ENCODE measurements at regions not wholly inside any gene's neighbourhood (a gene's known extent, or its start where the extent isn't known, plus 50 kb on each side); places are given as distances from the start of the nearest gene placed in this dataset.

DNA sequence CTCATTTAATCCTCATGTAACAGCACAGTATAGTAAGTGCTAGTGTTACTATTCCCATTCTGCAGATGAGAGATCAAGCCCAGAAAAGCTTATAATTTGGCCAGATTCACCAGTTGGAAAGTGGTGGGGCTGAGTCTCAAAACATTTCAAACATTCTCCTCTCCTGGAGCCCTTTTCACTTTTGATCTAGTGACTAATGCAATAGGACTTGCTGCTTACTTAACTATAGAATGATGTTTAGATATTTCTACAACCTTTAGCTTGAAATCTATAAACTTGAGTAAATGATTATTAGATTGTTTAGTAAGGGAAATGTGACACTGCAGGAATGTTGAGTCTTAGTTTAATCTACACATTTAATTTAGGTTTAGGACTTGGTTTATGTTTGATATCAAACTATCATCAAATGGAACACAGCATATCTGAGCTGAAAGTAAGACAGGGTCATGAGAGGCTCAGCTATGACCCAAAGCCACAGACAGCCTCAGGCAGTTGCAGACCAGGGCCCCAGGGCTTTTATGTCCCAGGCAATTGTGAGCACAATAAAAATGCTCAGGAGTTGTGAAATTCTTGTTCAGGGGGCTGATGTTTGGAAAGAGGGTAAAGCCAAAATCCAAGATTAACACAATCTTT is 199.5 kb upstream of the HS3ST1 start:
- TF ChIP-seq EP300 (IDR thresholded peaks at IDR 0.05; ENCODE audit: low read depth) (no peak), POLR2A (IDR thresholded peaks at IDR 0.05) (no peak), POLR2AphosphoS5 (IDR thresholded peaks at IDR 0.05) (no peak)
- TF ChIP-seq, protein P1, sequence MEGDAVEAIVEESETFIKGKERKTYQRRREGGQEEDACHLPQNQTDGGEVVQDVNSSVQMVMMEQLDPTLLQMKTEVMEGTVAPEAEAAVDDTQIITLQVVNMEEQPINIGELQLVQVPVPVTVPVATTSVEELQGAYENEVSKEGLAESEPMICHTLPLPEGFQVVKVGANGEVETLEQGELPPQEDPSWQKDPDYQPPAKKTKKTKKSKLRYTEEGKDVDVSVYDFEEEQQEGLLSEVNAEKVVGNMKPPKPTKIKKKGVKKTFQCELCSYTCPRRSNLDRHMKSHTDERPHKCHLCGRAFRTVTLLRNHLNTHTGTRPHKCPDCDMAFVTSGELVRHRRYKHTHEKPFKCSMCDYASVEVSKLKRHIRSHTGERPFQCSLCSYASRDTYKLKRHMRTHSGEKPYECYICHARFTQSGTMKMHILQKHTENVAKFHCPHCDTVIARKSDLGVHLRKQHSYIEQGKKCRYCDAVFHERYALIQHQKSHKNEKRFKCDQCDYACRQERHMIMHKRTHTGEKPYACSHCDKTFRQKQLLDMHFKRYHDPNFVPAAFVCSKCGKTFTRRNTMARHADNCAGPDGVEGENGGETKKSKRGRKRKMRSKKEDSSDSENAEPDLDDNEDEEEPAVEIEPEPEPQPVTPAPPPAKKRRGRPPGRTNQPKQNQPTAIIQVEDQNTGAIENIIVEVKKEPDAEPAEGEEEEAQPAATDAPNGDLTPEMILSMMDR (IDR thresholded peaks at IDR 0.05), result no peak
- H3K27ac ChIP-seq, result peak overlapping the region in 1 of 4 donors; percentile 41
- no peak for DNase-seq

DNA sequence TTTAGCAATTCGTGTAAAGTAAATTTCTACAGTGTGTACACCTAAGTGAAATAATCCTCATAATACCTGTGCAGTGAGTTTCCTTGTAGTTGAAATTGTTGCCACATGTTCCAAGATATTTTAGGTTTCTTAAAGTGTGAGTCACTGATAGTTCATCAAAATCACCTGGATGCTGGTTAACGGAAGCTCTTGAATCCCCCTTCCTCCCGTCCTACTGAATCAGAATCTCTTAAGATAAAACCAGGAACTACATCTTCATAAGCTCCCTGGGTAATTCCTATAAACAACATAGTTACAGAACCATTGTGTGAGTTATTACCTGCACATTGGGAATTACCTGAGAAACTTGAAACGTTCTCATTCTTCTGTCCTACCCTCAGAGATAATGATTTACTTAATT is 197.4 kb upstream of the HS3ST1 start:
- Histone ChIP-seq H3K4me3 (no peak overlapping the region), H3K36me3 (no peaks in the 10 kb centered on the region), H3K27me3 (no peaks in the 10 kb centered on the region), H3K9me3 (no peaks in the 10 kb centered on the region), H3K27ac (no peak overlapping the region), H3K4me1 (peaks cover 3 to 28% (median 4%) of the 10 kb centered on the region in 4 donors)
- in situ Hi-C loops (cut with MboI; ENCODE audit: low pct_ligation_motif_present in 1 of 4, low pct_unique_long_range_greater_than_20kb in 1 of 4, low sequenced_read_pairs in 3 of 4) (loop anchor here in 1 of 4 donors (25.0 kb wide), 1 partner anchor 214 kb away; no protein-coding TSS in a partner anchor), intact Hi-C loops (cut with DNase I; ENCODE audit: low total_unique reads) (no loop called here)
- TF ChIP-seq POLR2AphosphoS5 (IDR thresholded peaks at IDR 0.05), result no peak
- no peak for TF ChIP-seq POLR2A (IDR thresholded peaks at IDR 0.05)
- TF ChIP-seq EP300 (IDR thresholded peaks at IDR 0.05; ENCODE audit: low read depth), result no peak
- TF ChIP-seq, protein P1 (IDR thresholded peaks at IDR 0.05), result no peak
- WGBS, 2 donors (ENCODE audit: low coverage in 1 of 2), result 67 to 78% methylated on average over 4 of the region's 4 CpGs
- no peak for DNase-seq

More for the DNA sequence above, 199.5 kb upstream of the HS3ST1 start:
- intact Hi-C loops (cut with DNase I; ENCODE audit: low total_unique reads), result no loop called here
- H3K4me1 ChIP-seq, result peaks cover 3 to 23% (median 4%) of the 10 kb centered on the region in 4 donors
- in situ Hi-C loops (cut with MboI; ENCODE audit: low pct_ligation_motif_present in 1 of 4, low pct_unique_long_range_greater_than_20kb in 1 of 4, low sequenced_read_pairs in 3 of 4), result loop anchor here in 1 of 4 donors (25.0 kb wide), 1 partner anchor 216 kb away; no protein-coding TSS in a partner anchor
- no peaks in the 10 kb centered on the region for H3K36me3 ChIP-seq
- no peak overlapping the region for H3K4me3 ChIP-seq
- H3K9me3 ChIP-seq, result no peaks in the 10 kb centered on the region
- no peaks in the 10 kb centered on the region for H3K27me3 ChIP-seq

DNA sequence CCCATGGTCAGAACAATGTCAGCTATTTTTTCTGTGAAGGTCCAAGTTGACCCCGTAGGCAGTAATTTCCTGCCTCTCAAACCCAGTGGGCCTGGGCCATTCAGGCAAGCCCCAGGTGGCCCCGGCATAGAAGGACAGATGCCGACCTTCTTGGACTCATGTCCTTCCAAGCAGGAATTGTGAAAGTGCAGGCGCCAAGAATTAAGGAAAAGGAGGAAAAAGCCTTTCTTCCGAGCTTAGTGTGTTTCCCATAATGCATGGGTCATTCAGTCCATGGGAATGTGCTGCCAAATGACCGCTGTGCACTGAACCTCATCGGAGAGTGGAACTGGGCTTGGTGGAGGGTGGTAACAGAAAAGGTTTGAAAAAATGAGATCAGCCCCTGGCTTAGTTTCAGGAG is 196.5 kb upstream of the HS3ST1 start:
- no peak overlapping the region for H3K27ac ChIP-seq
- 90 to 91% methylated on average over 2 to 7 of the region's 7 CpGs for WGBS, 2 donors (ENCODE audit: low coverage in 1 of 2)
- intact Hi-C loops (cut with DNase I; ENCODE audit: low total_unique reads), result no loop called here

DNA sequence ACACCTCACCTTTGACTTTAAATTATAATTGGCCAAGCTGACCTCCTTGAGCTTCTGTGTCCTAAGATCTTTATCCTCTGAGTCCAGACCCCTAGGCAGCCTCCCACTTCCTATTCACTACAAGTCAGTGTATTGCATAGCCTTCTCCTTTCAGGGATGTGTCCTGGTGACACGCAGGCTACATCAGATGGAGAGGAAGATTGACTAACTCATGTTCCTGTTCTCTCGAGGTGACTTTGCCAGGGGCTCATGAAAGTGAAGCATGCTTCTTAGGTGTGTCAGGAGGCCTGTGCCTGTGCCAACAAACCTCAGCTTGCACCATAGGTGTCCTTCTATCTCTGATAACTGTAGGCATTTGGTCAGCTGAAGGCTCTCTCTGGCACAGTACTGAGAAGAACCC is 195.7 kb upstream of the HS3ST1 start:
- intact Hi-C loops (cut with DNase I; ENCODE audit: low total_unique reads) (no loop called here), in situ Hi-C loops (cut with MboI; ENCODE audit: low pct_ligation_motif_present in 1 of 4, low pct_unique_long_range_greater_than_20kb in 1 of 4, low sequenced_read_pairs in 3 of 4) (loop anchor here in 1 of 4 donors (25.0 kb wide), 1 partner anchor 88 kb away; no protein-coding TSS in a partner anchor)
- H3K9me3 ChIP-seq, result no peaks in the 10 kb centered on the region
- no peak overlapping the region for H3K4me3 ChIP-seq
- H3K27me3 ChIP-seq, result no peaks in the 10 kb centered on the region
- H3K4me1 ChIP-seq, result peaks cover 3 to 32% (median 6%) of the 10 kb centered on the region in 4 donors
- no peak for DNase-seq
- no peaks in the 10 kb centered on the region for H3K36me3 ChIP-seq
- WGBS, 2 donors (ENCODE audit: low coverage in 1 of 2), result 45 to 50% methylated on average over 1 to 2 of the region's 2 CpGs
- TF ChIP-seq POLR2AphosphoS5 (IDR thresholded peaks at IDR 0.05) (no peak), EP300 (IDR thresholded peaks at IDR 0.05; ENCODE audit: low read depth) (no peak), POLR2A (IDR thresholded peaks at IDR 0.05) (no peak)
- TF ChIP-seq, protein P1 (IDR thresholded peaks at IDR 0.05), result no peak
- no peak overlapping the region for H3K27ac ChIP-seq

More for the DNA sequence above, 196.5 kb upstream of the HS3ST1 start:
- Histone ChIP-seq H3K9me3 (no peaks in the 10 kb centered on the region), H3K27me3 (no peaks in the 10 kb centered on the region), H3K4me3 (no peak overlapping the region), H3K4me1 (peaks cover 3 to 28% (median 4%) of the 10 kb centered on the region in 4 donors), H3K36me3 (no peaks in the 10 kb centered on the region)
- TF ChIP-seq, protein P1 (IDR thresholded peaks at IDR 0.05), result no peak
- no peak for TF ChIP-seq POLR2AphosphoS5 (IDR thresholded peaks at IDR 0.05)
- no peak for TF ChIP-seq EP300 (IDR thresholded peaks at IDR 0.05; ENCODE audit: low read depth)
- no peak for TF ChIP-seq POLR2A (IDR thresholded peaks at IDR 0.05)
- in situ Hi-C loops (cut with MboI; ENCODE audit: low pct_ligation_motif_present in 1 of 4, low pct_unique_long_range_greater_than_20kb in 1 of 4, low sequenced_read_pairs in 3 of 4), result loop anchor here in 1 of 4 donors (25.0 kb wide), 1 partner anchor 213 kb away; no protein-coding TSS in a partner anchor
- DNase-seq, result no peak

Measured in transverse colon (tissue), 4 donors.